ENCODE measurements at regions not wholly inside any gene's neighbourhood (a gene's known extent, or its start where the extent isn't known, plus 50 kb on each side); places are given as distances from the start of the nearest gene placed in this dataset.

GRCh38 chr13:89609318-89609717, 1738.2 kb upstream of the MIR17HG start:
- ATAC-seq (ENCODE audit: low read depth) (no peak), DNase-seq (no peak)
- H3K9me3 Mint-ChIP-seq, result peaks cover 10% of the 10 kb centered on the region
- TF ChIP-seq CTCF (IDR thresholded peaks at IDR 0.05), result no peak
- H3K4me1 Mint-ChIP-seq, result no peaks in the 10 kb centered on the region
- ChIA-PET POLR2A (no interaction called here), CTCF (no interaction called here)
- no peaks in the 10 kb centered on the region for H3K36me3 Mint-ChIP-seq (ENCODE audit: low read depth)
- no peak overlapping the region for H3K4me3 Mint-ChIP-seq
- intact Hi-C loops (cut with micrococcal nuclease), result no loop called here
- H3K27ac Mint-ChIP-seq, result no peak overlapping the region
- no peaks in the 10 kb centered on the region for H3K27me3 Mint-ChIP-seq

- H3K27ac Mint-ChIP-seq, result no peak overlapping the region
- TF ChIP-seq CTCF (IDR thresholded peaks at IDR 0.05), result no peak
- H3K4me3 Mint-ChIP-seq, result no peak overlapping the region
- H3K4me1 Mint-ChIP-seq, result no peaks in the 10 kb centered on the region
- DNase-seq (no peak), ATAC-seq (ENCODE audit: low read depth) (no peak)
- peaks cover 10% of the 10 kb centered on the region for H3K9me3 Mint-ChIP-seq
- POLR2A ChIA-PET, result no interaction called here
- no peaks in the 10 kb centered on the region for H3K36me3 Mint-ChIP-seq (ENCODE audit: low read depth)
- CTCF ChIA-PET, result no interaction called here
- H3K27me3 Mint-ChIP-seq, result no peaks in the 10 kb centered on the region
- intact Hi-C loops (cut with micrococcal nuclease), result no loop called here
These were observed 1737.2 kb upstream of the MIR17HG start for GRCh38 chr13:89610331-89610730.

GRCh38 chr13:89610881-89611280, 1736.6 kb upstream of the MIR17HG start:
- Mint-ChIP-seq H3K9me3 (peaks cover 10% of the 10 kb centered on the region), H3K4me3 (no peak overlapping the region), H3K27me3 (no peaks in the 10 kb centered on the region), H3K4me1 (no peaks in the 10 kb centered on the region), H3K36me3 (ENCODE audit: low read depth) (no peaks in the 10 kb centered on the region), H3K27ac (no peak overlapping the region)
- ChIA-PET POLR2A (no interaction called here), CTCF (no interaction called here)
- intact Hi-C loops (cut with micrococcal nuclease), result no loop called here
- DNase-seq (no peak), ATAC-seq (ENCODE audit: low read depth) (no peak)
- TF ChIP-seq CTCF (IDR thresholded peaks at IDR 0.05), result no peak

GRCh38 chr13:89627996-89628395, 1719.5 kb upstream of the MIR17HG start:
- intact Hi-C loops (cut with micrococcal nuclease), result no loop called here
- ChIA-PET CTCF (no interaction called here), POLR2A (no interaction called here)
- Mint-ChIP-seq H3K9me3 (no peaks in the 10 kb centered on the region), H3K27ac (no peak overlapping the region), H3K36me3 (ENCODE audit: low read depth) (no peaks in the 10 kb centered on the region), H3K27me3 (no peaks in the 10 kb centered on the region), H3K4me3 (no peak overlapping the region), H3K4me1 (no peaks in the 10 kb centered on the region)
- TF ChIP-seq CTCF (IDR thresholded peaks at IDR 0.05), result no peak
- no peak for ATAC-seq (ENCODE audit: low read depth)
- DNase-seq, result no peak

GRCh38 chr13:89628567-89628966, 1718.9 kb upstream of the MIR17HG start:
- Mint-ChIP-seq H3K36me3 (ENCODE audit: low read depth) (no peaks in the 10 kb centered on the region), H3K4me1 (no peaks in the 10 kb centered on the region), H3K27me3 (no peaks in the 10 kb centered on the region), H3K4me3 (no peak overlapping the region), H3K9me3 (no peaks in the 10 kb centered on the region), H3K27ac (no peak overlapping the region)
- intact Hi-C loops (cut with micrococcal nuclease), result no loop called here
- DNase-seq (no peak), ATAC-seq (ENCODE audit: low read depth) (no peak)
- ChIA-PET POLR2A (no interaction called here), CTCF (no interaction called here)
- TF ChIP-seq CTCF (IDR thresholded peaks at IDR 0.05), result no peak
